ENCODE measurements at regions not wholly inside any gene's neighbourhood (a gene's known extent, or its start where the extent isn't known, plus 50 kb on each side); places are given as distances from the start of the nearest gene placed in this dataset.

DNA sequence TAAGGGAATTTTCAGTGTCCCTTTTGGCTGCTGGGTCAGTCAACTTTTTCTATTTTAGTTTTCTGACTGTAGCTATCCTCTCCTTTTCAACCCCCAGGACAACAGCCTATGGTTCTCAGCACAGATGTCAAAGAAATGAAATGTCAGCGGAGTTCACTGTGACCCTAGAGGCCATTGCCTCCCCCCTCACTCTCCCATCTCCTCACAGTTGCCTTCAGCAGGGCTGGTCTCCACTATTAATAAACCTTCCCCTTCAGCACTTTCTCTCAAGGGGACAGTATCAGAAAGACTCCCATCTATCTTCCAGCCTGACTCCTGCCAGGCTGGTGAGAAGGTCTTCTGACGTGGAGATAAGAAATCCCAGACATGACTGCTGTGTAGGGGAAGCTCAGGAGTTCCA, 137.1 kb upstream of the WSCD2 start:
- H3K9ac ChIP-seq (ENCODE audit: extremely low read depth, low read length, poor library complexity, severe bottlenecking), result no peak overlapping the region
- no peaks in the 10 kb centered on the region for H3K36me3 ChIP-seq (ENCODE audit: control insufficient read depth, insufficient read depth, low read length)
- no peaks in the 10 kb centered on the region for H3K9me3 ChIP-seq (ENCODE audit: control insufficient read depth, low read length)
- no peak overlapping the region for H3K27ac ChIP-seq (ENCODE audit: low read depth, low read length)
- H3K4me1 Mint-ChIP-seq, result no peaks in the 10 kb centered on the region
- H3K4me3 ChIP-seq (ENCODE audit: low read length), result no peak overlapping the region
- H3K36me3 Mint-ChIP-seq (ENCODE audit: low read depth), result no peaks in the 10 kb centered on the region
- H3K9me3 Mint-ChIP-seq, result no peaks in the 10 kb centered on the region
- TF ChIP-seq, protein P1, sequence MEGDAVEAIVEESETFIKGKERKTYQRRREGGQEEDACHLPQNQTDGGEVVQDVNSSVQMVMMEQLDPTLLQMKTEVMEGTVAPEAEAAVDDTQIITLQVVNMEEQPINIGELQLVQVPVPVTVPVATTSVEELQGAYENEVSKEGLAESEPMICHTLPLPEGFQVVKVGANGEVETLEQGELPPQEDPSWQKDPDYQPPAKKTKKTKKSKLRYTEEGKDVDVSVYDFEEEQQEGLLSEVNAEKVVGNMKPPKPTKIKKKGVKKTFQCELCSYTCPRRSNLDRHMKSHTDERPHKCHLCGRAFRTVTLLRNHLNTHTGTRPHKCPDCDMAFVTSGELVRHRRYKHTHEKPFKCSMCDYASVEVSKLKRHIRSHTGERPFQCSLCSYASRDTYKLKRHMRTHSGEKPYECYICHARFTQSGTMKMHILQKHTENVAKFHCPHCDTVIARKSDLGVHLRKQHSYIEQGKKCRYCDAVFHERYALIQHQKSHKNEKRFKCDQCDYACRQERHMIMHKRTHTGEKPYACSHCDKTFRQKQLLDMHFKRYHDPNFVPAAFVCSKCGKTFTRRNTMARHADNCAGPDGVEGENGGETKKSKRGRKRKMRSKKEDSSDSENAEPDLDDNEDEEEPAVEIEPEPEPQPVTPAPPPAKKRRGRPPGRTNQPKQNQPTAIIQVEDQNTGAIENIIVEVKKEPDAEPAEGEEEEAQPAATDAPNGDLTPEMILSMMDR (conservative IDR thresholded peaks at IDR 0.05), result no peak
- WGBS, 2 experiments (ENCODE audit: insufficient coverage in 1 of 2, insufficient read length in 1 of 2), result 83 to 93% methylated on average over 2 of the region's 2 CpGs
- H3K27me3 ChIP-seq (ENCODE audit: control insufficient read depth, insufficient read depth, low read length, poor library complexity, severe bottlenecking), result peaks cover 46% of the 10 kb centered on the region
- no peak overlapping the region for H3K4me3 Mint-ChIP-seq
- peaks cover 50% of the 10 kb centered on the region for H3K27me3 Mint-ChIP-seq (ENCODE audit: insufficient read depth)
- no peak overlapping the region for H3K27ac Mint-ChIP-seq
- DNase-seq, result peak; percentile 23
- H3K4me1 ChIP-seq (ENCODE audit: control insufficient read depth, insufficient read depth, low read length), result no peaks in the 10 kb centered on the region

DNA sequence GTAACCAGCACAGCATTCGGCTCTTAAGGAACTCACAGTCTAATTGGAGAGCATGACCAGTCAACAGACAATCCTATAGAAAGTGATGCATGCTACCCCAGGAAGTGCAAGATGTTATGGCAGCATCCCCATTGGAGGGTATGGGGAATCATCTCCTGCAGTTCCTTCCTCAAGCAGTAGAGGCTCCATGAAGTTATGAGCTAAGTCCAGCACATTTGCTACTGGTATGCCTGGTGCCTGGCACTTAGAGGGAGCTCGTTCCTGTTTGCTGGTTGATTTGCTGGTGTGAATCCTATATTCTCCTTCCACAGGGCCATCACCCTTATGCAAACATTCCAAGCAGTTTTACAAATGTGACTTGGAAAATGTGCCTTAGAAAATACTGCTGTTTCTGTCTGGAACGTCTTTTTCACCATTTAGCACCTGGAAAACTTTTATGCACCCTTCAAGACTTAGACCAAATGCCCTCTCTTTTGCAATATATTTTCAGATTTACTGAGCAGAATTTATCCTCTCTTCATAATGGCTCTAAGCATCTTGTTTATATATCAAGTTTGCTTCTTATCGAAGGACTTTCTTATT, 136.1 kb upstream of the WSCD2 start:
- DNase-seq, result peak; percentile 90
- H3K4me1 Mint-ChIP-seq, result no peaks in the 10 kb centered on the region
- Histone ChIP-seq H3K9me3 (ENCODE audit: control insufficient read depth, low read length) (no peaks in the 10 kb centered on the region), H3K27ac (ENCODE audit: low read depth, low read length) (no peak overlapping the region), H3K4me1 (ENCODE audit: control insufficient read depth, insufficient read depth, low read length) (no peaks in the 10 kb centered on the region), H3K36me3 (ENCODE audit: control insufficient read depth, insufficient read depth, low read length) (no peaks in the 10 kb centered on the region), H3K27me3 (ENCODE audit: control insufficient read depth, insufficient read depth, low read length, poor library complexity, severe bottlenecking) (peaks cover 43% of the 10 kb centered on the region), H3K4me3 (ENCODE audit: low read length) (no peak overlapping the region), H3K9ac (ENCODE audit: extremely low read depth, low read length, poor library complexity, severe bottlenecking) (no peak overlapping the region)
- no peak overlapping the region for H3K4me3 Mint-ChIP-seq
- H3K27ac Mint-ChIP-seq, result no peak overlapping the region
- peaks cover 56% of the 10 kb centered on the region for H3K27me3 Mint-ChIP-seq (ENCODE audit: insufficient read depth)
- WGBS, 2 experiments (ENCODE audit: insufficient coverage in 1 of 2, insufficient read length in 1 of 2), result 40 to 61% methylated on average over 2 to 4 of the region's 4 CpGs
- TF ChIP-seq, protein P1 (conservative IDR thresholded peaks at IDR 0.05), result peak; percentile 85
- no peaks in the 10 kb centered on the region for H3K36me3 Mint-ChIP-seq (ENCODE audit: low read depth)
- H3K9me3 Mint-ChIP-seq, result no peaks in the 10 kb centered on the region

DNA sequence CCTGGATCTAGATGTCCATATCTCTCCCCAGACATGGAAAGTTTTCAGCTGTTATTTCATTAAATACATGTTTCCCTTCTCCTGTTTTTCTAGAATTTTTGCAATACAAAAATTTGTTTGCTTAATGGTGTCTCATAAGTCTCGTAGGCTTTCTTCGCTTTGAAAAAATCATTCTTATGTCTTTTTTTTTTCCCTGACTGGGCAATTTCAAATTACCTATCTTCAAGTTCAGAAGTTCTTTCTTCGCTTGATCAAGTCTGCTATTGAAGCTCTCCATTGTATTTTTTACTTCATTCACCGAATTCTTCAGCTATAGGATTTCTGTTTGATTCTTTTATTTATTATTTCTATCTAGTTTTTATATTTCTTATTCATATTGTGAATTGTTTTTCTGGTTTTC, 130.2 kb upstream of the WSCD2 start:
- no peaks in the 10 kb centered on the region for H3K36me3 Mint-ChIP-seq (ENCODE audit: low read depth)
- 93 to 100% methylated on average over 2 to 4 of the region's 4 CpGs for WGBS, 2 experiments (ENCODE audit: insufficient coverage in 1 of 2, insufficient read length in 1 of 2)
- no peak for DNase-seq
- no peaks in the 10 kb centered on the region for H3K4me1 Mint-ChIP-seq
- no peaks in the 10 kb centered on the region for H3K9me3 Mint-ChIP-seq
- no peak overlapping the region for H3K27ac ChIP-seq (ENCODE audit: low read depth, low read length)
- no peak overlapping the region for H3K9ac ChIP-seq (ENCODE audit: extremely low read depth, low read length, poor library complexity, severe bottlenecking)
- peaks cover 80% of the 10 kb centered on the region for H3K27me3 Mint-ChIP-seq (ENCODE audit: insufficient read depth)
- H3K36me3 ChIP-seq (ENCODE audit: control insufficient read depth, insufficient read depth, low read length), result no peaks in the 10 kb centered on the region
- no peak overlapping the region for H3K27ac Mint-ChIP-seq
- no peaks in the 10 kb centered on the region for H3K4me1 ChIP-seq (ENCODE audit: control insufficient read depth, insufficient read depth, low read length)
- H3K4me3 ChIP-seq (ENCODE audit: low read length), result no peak overlapping the region
- H3K4me3 Mint-ChIP-seq, result no peak overlapping the region
- TF ChIP-seq, protein P1 (conservative IDR thresholded peaks at IDR 0.05), result no peak
- H3K9me3 ChIP-seq (ENCODE audit: control insufficient read depth, low read length), result no peaks in the 10 kb centered on the region
- H3K27me3 ChIP-seq (ENCODE audit: control insufficient read depth, insufficient read depth, low read length, poor library complexity, severe bottlenecking), result peaks cover 64% of the 10 kb centered on the region
